Stomach (tissue), 8 donors: ENCODE measurements at regions not wholly inside any gene's neighbourhood (a gene's known extent, or its start where the extent isn't known, plus 50 kb on each side); places are given as distances from the start of the nearest gene placed in this dataset.
"Not testable (repeated sequence)": the region's sequence is repeated elsewhere in the genome, so short reads cannot be mapped to it uniquely, and the experiment has no call there.

Experiments
- DNase-seq, 2 donors: peaks; one replicate each; pipeline versions ENCODE4 v3.0.0 to v3.0.0-alpha.2; 2013 to 2019
- H3K27ac ChIP-seq, 5 donors: fragments of 200-600 bp in 4 of 5; sonication (generic) in 4 of 5; one replicate each; pipeline ENCODE4 v1.5.1; 2013 to 2019; ENCODE audit warnings: mild to moderate bottlenecking in 1 of 5, moderate library complexity in 1 of 5
- H3K27me3 ChIP-seq, 3 donors: fragments of 200-600 bp; sonication (generic); one replicate each; pipeline ENCODE4 v1.5.1; 2017 to 2019; ENCODE audit warnings: mixed run types in 1 of 3
- H3K36me3 ChIP-seq, 4 donors: fragments of 200-600 bp; sonication (generic); 1 replicate in 3 of 4; 2 replicates in 1 of 4; pipeline ENCODE4 v1.5.1; 2016 to 2019
- H3K4me1 ChIP-seq, 4 donors: fragments of 200-600 bp; sonication (generic); one replicate each; pipeline ENCODE4 v1.5.1; 2016 to 2019
- H3K4me3 ChIP-seq, 4 donors: fragments of 200-600 bp; sonication (generic) in 3 of 4; one replicate each; pipeline ENCODE4 v1.5.1; 2016 to 2019; ENCODE audit warnings: mild to moderate bottlenecking in 1 of 4
- H3K9me3 ChIP-seq, 4 donors: fragments of 200-600 bp; sonication (generic); one replicate each; pipeline ENCODE4 v1.5.1; 2016 to 2019
- EP300 ChIP-seq: sonication (generic); formaldehyde crosslinking; IDR thresholded peaks from one replicate; pipeline ENCODE4 v1.6.1; 2017; ENCODE audit warnings: antibody characterized with exemption
- POLR2A ChIP-seq, 4 donors: fragments of 450-650 bp; IDR thresholded peaks; one replicate each; pipeline ENCODE4 v1.6.1; 2016; ENCODE audit warnings: antibody characterized with exemption in 4 of 4, control low read depth in 2 of 4, mild to moderate bottlenecking in 1 of 4, moderate library complexity in 1 of 4
- POLR2AphosphoS5 ChIP-seq, 3 donors: sonication (generic); formaldehyde crosslinking; IDR thresholded peaks; one replicate each; pipeline ENCODE4 v1.6.1; 2016; ENCODE audit warnings: antibody characterized with exemption in 3 of 3
- WGBS, 5 donors: extraction: QIAGEN DNeasy Blood & Tissue Kit in 3 of 5; methylation state at CpG; one replicate each; pipeline versions ENCODE4 v1.1.5 to v1.1.7; 2013 to 2018; 5-methylcytosine and 5-hydroxymethylcytosine counted together
- intact Hi-C: fragments of 100-400 bp; cut with DNase I; formaldehyde crosslinking; loops from one replicate; pipeline ENCODE4 v1.15.1; 2023; ENCODE audit warnings: low total_unique reads
- TF ChIP-seq, protein P1 (sequence below), 7 experiments: fragments of 450-650 bp in 4 of 7; fragments of 200-600 bp in 3 of 7; sonication (generic) in 3 of 7; IDR thresholded peaks; one replicate each; pipeline ENCODE4 v1.5.1; 2016 to 2019; ENCODE audit warnings: antibody characterized with exemption in 7 of 7, control low read depth in 2 of 7, mild to moderate bottlenecking in 1 of 7
- donor health status: healthy with polysubstance abuse.
- donor health status: Bipolar disorder and iron deficiency.
- donor health status: healthy.

DNA sequence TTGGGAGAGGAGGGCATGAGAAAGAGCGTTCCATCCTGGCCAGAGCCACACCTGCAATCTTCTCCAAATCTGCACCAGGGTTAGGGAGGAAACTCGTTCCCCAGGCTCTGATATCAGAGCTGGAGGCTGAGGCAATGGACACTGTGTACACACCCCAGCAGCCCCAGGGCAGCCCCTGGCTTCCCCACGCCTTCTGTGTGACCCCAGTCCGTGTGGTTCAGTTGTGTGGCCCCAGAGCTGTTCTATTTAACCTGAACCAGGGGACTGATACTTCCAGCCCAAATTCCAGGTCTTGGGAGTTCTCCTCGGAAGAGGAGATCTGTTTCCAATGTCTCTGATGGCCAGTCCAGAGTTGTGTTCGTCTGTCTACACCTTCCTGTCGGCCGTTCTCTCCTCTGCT, 242.6 kb upstream of the EXOC2 start:
- no peak overlapping the region for H3K27ac ChIP-seq
- no peaks in the 10 kb centered on the region for H3K27me3 ChIP-seq
- TF ChIP-seq POLR2A (IDR thresholded peaks at IDR 0.05) (no peak), EP300 (no peak), POLR2AphosphoS5 (IDR thresholded peaks at IDR 0.05) (no peak)
- TF ChIP-seq, protein P1, sequence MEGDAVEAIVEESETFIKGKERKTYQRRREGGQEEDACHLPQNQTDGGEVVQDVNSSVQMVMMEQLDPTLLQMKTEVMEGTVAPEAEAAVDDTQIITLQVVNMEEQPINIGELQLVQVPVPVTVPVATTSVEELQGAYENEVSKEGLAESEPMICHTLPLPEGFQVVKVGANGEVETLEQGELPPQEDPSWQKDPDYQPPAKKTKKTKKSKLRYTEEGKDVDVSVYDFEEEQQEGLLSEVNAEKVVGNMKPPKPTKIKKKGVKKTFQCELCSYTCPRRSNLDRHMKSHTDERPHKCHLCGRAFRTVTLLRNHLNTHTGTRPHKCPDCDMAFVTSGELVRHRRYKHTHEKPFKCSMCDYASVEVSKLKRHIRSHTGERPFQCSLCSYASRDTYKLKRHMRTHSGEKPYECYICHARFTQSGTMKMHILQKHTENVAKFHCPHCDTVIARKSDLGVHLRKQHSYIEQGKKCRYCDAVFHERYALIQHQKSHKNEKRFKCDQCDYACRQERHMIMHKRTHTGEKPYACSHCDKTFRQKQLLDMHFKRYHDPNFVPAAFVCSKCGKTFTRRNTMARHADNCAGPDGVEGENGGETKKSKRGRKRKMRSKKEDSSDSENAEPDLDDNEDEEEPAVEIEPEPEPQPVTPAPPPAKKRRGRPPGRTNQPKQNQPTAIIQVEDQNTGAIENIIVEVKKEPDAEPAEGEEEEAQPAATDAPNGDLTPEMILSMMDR (IDR thresholded peaks at IDR 0.05): no peak
- no peak for DNase-seq
- H3K4me3 ChIP-seq: no peak overlapping the region
- WGBS, 5 donors: 60 to 76% (median 65%) methylated on average over 8 of the region's 8 CpGs
- H3K36me3 ChIP-seq: no peaks in the 10 kb centered on the region
- H3K4me1 ChIP-seq: peaks cover 0 to 7% (median 1%) of the 10 kb centered on the region in 4 donors
- intact Hi-C loops: no loop called here
- no peaks in the 10 kb centered on the region for H3K9me3 ChIP-seq

DNA sequence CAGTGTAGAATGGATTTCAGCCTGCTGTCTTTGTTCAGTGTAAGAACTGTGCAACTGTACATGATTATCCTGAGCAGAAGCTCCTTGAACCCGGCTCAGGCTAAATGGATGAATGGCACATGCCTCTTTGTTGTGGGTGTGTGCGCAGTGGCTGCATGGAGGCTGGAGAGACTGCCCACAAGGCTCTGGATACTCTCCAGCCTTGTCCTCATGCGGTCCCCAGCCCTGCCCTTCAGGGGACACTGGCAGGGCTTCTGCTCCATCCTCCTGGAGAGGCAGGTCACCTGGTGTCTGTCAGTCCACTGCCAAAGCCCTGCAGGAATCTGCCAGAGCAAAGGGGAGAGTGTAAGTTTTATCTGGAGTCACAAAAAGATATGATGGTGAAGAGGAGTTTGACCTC, 241.7 kb upstream of the EXOC2 start:
- Histone ChIP-seq H3K36me3 (no peaks in the 10 kb centered on the region), H3K27ac (no peak overlapping the region), H3K27me3 (no peaks in the 10 kb centered on the region), H3K4me3 (no peak overlapping the region), H3K9me3 (no peaks in the 10 kb centered on the region), H3K4me1 (peaks cover 0 to 7% (median 1%) of the 10 kb centered on the region in 4 donors)
- no peak for TF ChIP-seq EP300
- TF ChIP-seq POLR2A (IDR thresholded peaks at IDR 0.05): no peak
- no peak for TF ChIP-seq POLR2AphosphoS5 (IDR thresholded peaks at IDR 0.05)
- TF ChIP-seq, protein P1 (IDR thresholded peaks at IDR 0.05): no peak
- WGBS, 5 donors: 81 to 97% (median 90%) methylated on average over 3 of the region's 3 CpGs
- no peak for DNase-seq
- intact Hi-C loops: no loop called here

DNA sequence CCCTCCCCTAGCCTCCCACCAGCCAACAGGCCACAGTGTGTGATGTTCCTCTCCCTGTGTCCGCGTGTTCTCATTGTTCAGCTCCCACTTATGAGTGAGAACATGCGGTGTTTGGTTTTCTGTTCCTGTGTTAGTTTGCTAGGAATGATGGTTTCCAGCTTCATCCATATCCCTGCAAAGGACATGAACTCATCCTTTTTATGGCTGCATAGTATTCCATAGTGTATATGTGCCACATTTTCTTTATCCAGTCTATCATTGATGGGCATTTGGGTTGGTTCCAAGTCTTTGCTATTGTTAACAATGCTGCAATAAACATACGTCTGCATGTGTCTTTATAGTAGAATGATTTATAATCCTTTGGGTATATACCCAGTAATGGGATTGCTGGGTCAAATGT, 239.0 kb upstream of the EXOC2 start:
- H3K27me3 ChIP-seq, H3K9me3 ChIP-seq: not testable (repeated sequence)
- 91 to 97% (median 96%) methylated on average over 4 of the region's 4 CpGs for WGBS, 5 donors

DNA sequence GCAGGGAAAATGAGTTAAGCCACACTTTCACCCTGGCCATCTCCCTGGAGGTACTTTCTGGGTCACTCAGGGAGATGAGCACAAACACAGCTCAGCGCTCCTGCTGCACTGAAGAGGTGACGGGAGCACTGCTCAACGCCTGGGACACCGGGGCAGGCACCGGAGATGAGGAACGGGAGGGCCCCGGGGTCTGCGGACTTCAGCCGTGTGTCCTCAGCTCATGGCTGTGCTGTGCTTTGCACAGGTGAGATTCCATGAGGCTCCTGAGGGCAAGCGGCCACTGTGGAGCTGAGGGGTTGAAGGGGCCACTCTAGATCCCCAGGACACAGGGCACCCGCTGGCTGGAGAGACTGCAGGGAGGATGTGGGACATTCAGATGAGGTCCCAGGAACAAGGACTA, 234.2 kb upstream of the EXOC2 start:
- Histone ChIP-seq H3K27ac (no peak overlapping the region), H3K4me3 (no peak overlapping the region), H3K4me1 (peaks cover 0 to 7% (median 0%) of the 10 kb centered on the region in 4 donors), H3K9me3 (peaks cover 0 to 9% (median 6%) of the 10 kb centered on the region in 4 donors), H3K27me3 (peaks cover 0 to 6% (median 0%) of the 10 kb centered on the region in 3 donors), H3K36me3 (no peaks in the 10 kb centered on the region)
- whole genome bisulfite sequencing, 5 donors: 89 to 97% (median 92%) methylated on average over 11 of the region's 11 CpGs
- TF ChIP-seq, protein P1 (IDR thresholded peaks at IDR 0.05): no peak
- no peak for TF ChIP-seq POLR2AphosphoS5 (IDR thresholded peaks at IDR 0.05)
- no peak for TF ChIP-seq EP300
- no peak for TF ChIP-seq POLR2A (IDR thresholded peaks at IDR 0.05)
- intact Hi-C loops: no loop called here
- DNase-seq: no peak

More for the DNA sequence above, 239.0 kb upstream of the EXOC2 start:
- intact Hi-C loops, H3K36me3 ChIP-seq, H3K4me3 ChIP-seq, H3K27ac ChIP-seq, DNase-seq, H3K4me1 ChIP-seq: not testable (repeated sequence)

DNA sequence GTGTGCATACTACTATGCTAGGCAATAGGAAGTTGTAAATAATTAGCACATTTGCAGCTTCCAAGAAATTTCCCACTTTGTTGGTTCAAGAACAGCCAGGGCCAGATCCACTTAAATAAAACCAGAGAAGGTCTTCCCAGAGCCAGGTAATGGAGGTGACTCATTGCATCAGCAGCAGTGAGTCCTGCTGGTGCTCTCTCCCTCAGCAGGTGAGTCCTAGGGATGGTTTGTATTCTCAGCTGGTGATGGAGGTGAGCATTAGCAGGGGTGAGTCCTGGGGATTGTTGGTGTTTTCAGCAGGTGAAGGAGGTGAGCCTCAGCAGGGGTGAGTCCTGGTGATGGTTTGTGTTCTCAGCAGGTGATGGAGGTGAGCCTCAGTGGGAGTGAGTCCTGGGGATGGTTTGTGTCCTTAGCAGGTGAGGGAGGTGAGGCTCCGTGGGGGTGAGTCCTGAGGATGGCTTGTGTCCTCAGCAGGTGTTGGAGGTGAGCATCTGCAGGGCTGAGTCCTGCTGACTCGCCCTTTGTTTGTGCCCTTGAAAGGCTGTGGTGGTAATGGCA, 232.8 kb upstream of the EXOC2 start:
- TF ChIP-seq EP300 (no peak), POLR2A (IDR thresholded peaks at IDR 0.05) (no peak), POLR2AphosphoS5 (IDR thresholded peaks at IDR 0.05) (no peak)
- TF ChIP-seq, protein P1 (IDR thresholded peaks at IDR 0.05): no peak
- Histone ChIP-seq H3K9me3 (peaks cover 10 to 23% (median 20%) of the 10 kb centered on the region in 4 donors), H3K4me1 (peaks cover 0 to 2% (median 0%) of the 10 kb centered on the region in 4 donors), H3K27me3 (peaks cover 0 to 6% (median 0%) of the 10 kb centered on the region in 3 donors), H3K36me3 (no peaks in the 10 kb centered on the region), H3K27ac (no peak overlapping the region), H3K4me3 (no peak overlapping the region)
- intact Hi-C loops: no loop called here
- 82 to 95% (median 94%) methylated on average over 2 of the region's 2 CpGs for WGBS, 5 donors
- DNase-seq: no peak
